NOMO-1 treated with dmso at 0.1 percent for 144 hours (cell line): ENCODE measurements at regions not wholly inside any gene's neighbourhood (a gene's known extent, or its start where the extent isn't known, plus 50 kb on each side); places are given as distances from the start of the nearest gene placed in this dataset.
"Not testable (repeated sequence)": the region's sequence is repeated elsewhere in the genome, so short reads cannot be mapped to it uniquely, and the experiment has no call there.

Source experiments
- DNase-seq: peaks from one replicate; lab custom pipeline; 2025; ENCODE audit not compliant: unreplicated experiment; lab: John Stamatoyannopoulos, UW

DNA sequence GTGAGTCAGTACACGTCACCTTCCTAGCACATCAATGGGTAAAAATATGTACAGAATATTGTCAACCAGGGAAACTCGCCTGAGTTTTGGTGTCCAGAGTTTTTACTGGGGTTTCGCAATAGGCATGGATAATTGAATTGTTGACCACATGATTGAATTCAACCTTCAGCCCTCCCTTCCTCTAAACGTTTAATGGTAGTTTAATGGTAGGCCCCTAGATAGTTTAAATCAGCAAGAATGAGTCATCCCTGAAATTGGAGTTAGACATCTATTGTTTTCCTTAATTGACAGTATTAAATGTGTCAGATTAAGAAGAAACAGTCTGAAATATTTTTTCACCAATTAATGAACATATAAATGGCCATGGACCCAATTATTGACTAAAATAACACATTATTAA lies 57.8 kb upstream of the CACNA2D1 start:
- no peak for DNase-seq

DNA sequence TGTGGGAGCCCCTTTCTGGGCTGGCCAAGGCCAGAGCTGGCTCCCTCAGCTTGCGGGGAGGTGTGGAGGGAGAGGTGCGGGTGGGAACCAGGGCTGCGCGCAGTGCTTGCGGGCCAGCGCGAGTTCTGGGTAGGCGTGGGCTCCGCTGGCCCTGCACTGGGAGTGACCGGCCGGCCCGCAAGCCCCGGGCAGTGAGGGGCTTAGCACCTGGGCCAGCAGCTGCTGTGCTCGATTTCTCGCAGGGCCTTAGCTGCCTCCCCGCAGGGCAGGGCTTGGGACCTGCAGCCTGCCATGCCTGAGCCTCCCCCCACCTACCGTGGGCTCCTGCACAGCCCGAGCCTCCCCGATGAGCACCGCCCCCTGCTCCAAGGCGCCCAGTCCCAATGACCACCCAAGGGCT lies 56.0 kb upstream of the CACNA2D1 start:
- DNase-seq: not testable (repeated sequence)

DNA sequence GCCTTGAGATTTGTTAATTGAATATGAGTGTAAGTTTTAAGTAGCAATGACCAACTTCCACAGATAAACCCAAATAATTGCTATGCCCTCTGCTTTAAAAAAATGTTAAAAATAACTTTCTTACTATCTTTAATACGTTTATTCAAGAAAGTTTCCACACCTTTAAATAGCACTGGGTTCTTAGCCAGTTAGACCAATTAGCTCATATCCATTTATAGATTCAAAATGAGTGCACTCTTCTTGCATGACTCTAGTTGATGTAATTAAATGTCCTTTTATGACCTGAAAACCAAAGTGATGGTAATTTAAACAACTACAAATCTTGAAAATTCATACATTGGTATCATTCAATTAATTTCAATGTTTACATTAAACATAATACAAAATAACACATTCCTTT lies 50.8 kb upstream of the CACNA2D1 start:
- no peak for DNase-seq
